ENCODE measurements at regions not wholly inside any gene's neighbourhood (a gene's known extent, or its start where the extent isn't known, plus 50 kb on each side); places are given as distances from the start of the nearest gene placed in this dataset.

- TF ChIP-seq NR2F2 (IDR thresholded peaks at IDR 0.05) (peak; percentile 25), FOXA1 (IDR thresholded peaks at IDR 0.05) (no peak)
- Histone ChIP-seq H3K36me3 (ENCODE audit: control insufficient read depth in 4 of 4, insufficient read depth in 3 of 4, low read depth in 1 of 4, low read length in 3 of 4) (no peaks in the 10 kb centered on the region), H3K27me3 (ENCODE audit: control insufficient read depth in 4 of 4, insufficient read depth in 4 of 4, low read length in 3 of 4) (no peaks in the 10 kb centered on the region), H3K4me3 (ENCODE audit: low read depth in 1 of 3, low read length in 3 of 3) (no peak overlapping the region), H3K9me3 (ENCODE audit: control insufficient read depth in 4 of 4, low read length in 3 of 4) (no peaks in the 10 kb centered on the region), H3K27ac (ENCODE audit: low read depth in 1 of 2, low read length in 2 of 2) (no peak overlapping the region), H3K9ac (ENCODE audit: low read depth in 1 of 2, low read length in 2 of 2) (no peak overlapping the region), H3K4me1 (ENCODE audit: control insufficient read depth in 4 of 4, insufficient read depth in 4 of 4, low read length in 3 of 4) (no peaks in the 10 kb centered on the region)
- no peak for DNase-seq (ENCODE audit: low spot score)
- WGBS, result 79% methylated on average over 6 of the region's 6 CpGs
These were observed 179.7 kb downstream of the BCAS1 start for GRCh38 chr20:53890443-53891305.

- WGBS, result 94% methylated on average over 10 of the region's 10 CpGs
- TF ChIP-seq RAD21 (IDR thresholded peaks at IDR 0.05), result no peak
- TF ChIP-seq MAX (IDR thresholded peaks at IDR 0.05), result no peak
- TF ChIP-seq FOXA2 (IDR thresholded peaks at IDR 0.05), result no peak
- no peak for TF ChIP-seq RXRA (IDR thresholded peaks at IDR 0.05)
- TF ChIP-seq CTCF (IDR thresholded peaks at IDR 0.05; ENCODE audit: low read depth, low read length, missing input control), result no peak
- TF ChIP-seq HNF4G (IDR thresholded peaks at IDR 0.05), result no peak
- TF ChIP-seq NR2F2 (IDR thresholded peaks at IDR 0.05), result no peak
- no peak for TF ChIP-seq TAF1 (conservative IDR thresholded peaks at IDR 0.05)
- no peak for TF ChIP-seq SP1 (IDR thresholded peaks at IDR 0.05)
- no peak for TF ChIP-seq ZBTB33 (IDR thresholded peaks at IDR 0.05)
- no peak for TF ChIP-seq GABPA (IDR thresholded peaks at IDR 0.05 in 1 of 2, conservative IDR thresholded peaks at IDR 0.05 in 1 of 2)
- no peak for TF ChIP-seq JUND (IDR thresholded peaks at IDR 0.05)
- no peak for TF ChIP-seq FOXA1 (IDR thresholded peaks at IDR 0.05)
- TF ChIP-seq ATF3 (IDR thresholded peaks at IDR 0.05), result no peak
- TF ChIP-seq REST (IDR thresholded peaks at IDR 0.05), result no peak
- H3K4me1 ChIP-seq (ENCODE audit: control insufficient read depth in 4 of 4, insufficient read depth in 4 of 4, low read length in 3 of 4), result no peaks in the 10 kb centered on the region
- no peak overlapping the region for H3K27ac ChIP-seq (ENCODE audit: low read depth in 1 of 2, low read length in 2 of 2)
- no peaks in the 10 kb centered on the region for H3K9me3 ChIP-seq (ENCODE audit: control insufficient read depth in 4 of 4, low read length in 3 of 4)
- H3K9ac ChIP-seq (ENCODE audit: low read depth in 1 of 2, low read length in 2 of 2), result no peak overlapping the region
- H3K27me3 ChIP-seq (ENCODE audit: control insufficient read depth in 4 of 4, insufficient read depth in 4 of 4, low read length in 3 of 4), result no peaks in the 10 kb centered on the region
- DNase-seq (ENCODE audit: low spot score), result no peak
- H3K36me3 ChIP-seq (ENCODE audit: control insufficient read depth in 4 of 4, insufficient read depth in 3 of 4, low read depth in 1 of 4, low read length in 3 of 4), result no peaks in the 10 kb centered on the region
- H3K4me3 ChIP-seq (ENCODE audit: low read depth in 1 of 3, low read length in 3 of 3), result no peak overlapping the region
These were observed 180.8 kb downstream of the BCAS1 start for GRCh38 chr20:53889411-53890148.

All from liver (tissue), 8 donors.